ENCODE measurements at regions not wholly inside any gene's neighbourhood (a gene's known extent, or its start where the extent isn't known, plus 50 kb on each side); places are given as distances from the start of the nearest gene placed in this dataset.

- TF ChIP-seq CTCF (IDR thresholded peaks at IDR 0.05 in 4 of 5, conservative IDR thresholded peaks at IDR 0.05 in 1 of 5) (no peak), POLR2A (IDR thresholded peaks at IDR 0.05) (no peak)
These were observed 260.5 kb upstream of the EPHA7 start for GRCh38 chr6:93679836-93680235.

Data from gastrocnemius medialis (tissue), 4 donors.